ENCODE measurements at regions not wholly inside any gene's neighbourhood (a gene's known extent, or its start where the extent isn't known, plus 50 kb on each side); places are given as distances from the start of the nearest gene placed in this dataset.
"Not testable (repeated sequence)": the region's sequence is repeated elsewhere in the genome, so short reads cannot be mapped to it uniquely, and the experiment has no call there.

- peak; percentile 100 for DNase-seq
- H3K27me3 ChIP-seq (replicated peaks in 1 of 7); intact Hi-C loops (cut with DNase I; ENCODE audit: low total_unique reads); H3K9me3 ChIP-seq: not testable (repeated sequence)
- Histone ChIP-seq H3K27ac (peak overlapping the region; percentile 90 to 97 (median 95)), H3K36me3 (peaks cover 0 to 26% (median 6%) of the 10 kb centered on the region in 6 donors), H3K4me3 (peak overlapping the region; percentile 59 to 94 (median 80)), H3K4me1 (peaks cover 13 to 58% (median 43%) of the 10 kb centered on the region in 6 donors)
- TF ChIP-seq POLR2A (IDR thresholded peaks at IDR 0.05) (peak; percentile 28 to 65 (median 45)), POLR2AphosphoS5 (IDR thresholded peaks at IDR 0.05) (peak; percentile 92 to 95 (median 95))
- TF ChIP-seq, protein P1, sequence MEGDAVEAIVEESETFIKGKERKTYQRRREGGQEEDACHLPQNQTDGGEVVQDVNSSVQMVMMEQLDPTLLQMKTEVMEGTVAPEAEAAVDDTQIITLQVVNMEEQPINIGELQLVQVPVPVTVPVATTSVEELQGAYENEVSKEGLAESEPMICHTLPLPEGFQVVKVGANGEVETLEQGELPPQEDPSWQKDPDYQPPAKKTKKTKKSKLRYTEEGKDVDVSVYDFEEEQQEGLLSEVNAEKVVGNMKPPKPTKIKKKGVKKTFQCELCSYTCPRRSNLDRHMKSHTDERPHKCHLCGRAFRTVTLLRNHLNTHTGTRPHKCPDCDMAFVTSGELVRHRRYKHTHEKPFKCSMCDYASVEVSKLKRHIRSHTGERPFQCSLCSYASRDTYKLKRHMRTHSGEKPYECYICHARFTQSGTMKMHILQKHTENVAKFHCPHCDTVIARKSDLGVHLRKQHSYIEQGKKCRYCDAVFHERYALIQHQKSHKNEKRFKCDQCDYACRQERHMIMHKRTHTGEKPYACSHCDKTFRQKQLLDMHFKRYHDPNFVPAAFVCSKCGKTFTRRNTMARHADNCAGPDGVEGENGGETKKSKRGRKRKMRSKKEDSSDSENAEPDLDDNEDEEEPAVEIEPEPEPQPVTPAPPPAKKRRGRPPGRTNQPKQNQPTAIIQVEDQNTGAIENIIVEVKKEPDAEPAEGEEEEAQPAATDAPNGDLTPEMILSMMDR (IDR thresholded peaks at IDR 0.05 in 8 of 11, conservative IDR thresholded peaks at IDR 0.05 in 3 of 11), result peak; percentile 51 to 99 (median 97)
- WGBS, 5 donors, result 7 to 14% (median 12%) methylated on average over 54 of the region's 54 CpGs
Measured at GRCh38 chr9:40991741-40992471, 136.6 kb downstream of the FOXD4L6 start.

DNA sequence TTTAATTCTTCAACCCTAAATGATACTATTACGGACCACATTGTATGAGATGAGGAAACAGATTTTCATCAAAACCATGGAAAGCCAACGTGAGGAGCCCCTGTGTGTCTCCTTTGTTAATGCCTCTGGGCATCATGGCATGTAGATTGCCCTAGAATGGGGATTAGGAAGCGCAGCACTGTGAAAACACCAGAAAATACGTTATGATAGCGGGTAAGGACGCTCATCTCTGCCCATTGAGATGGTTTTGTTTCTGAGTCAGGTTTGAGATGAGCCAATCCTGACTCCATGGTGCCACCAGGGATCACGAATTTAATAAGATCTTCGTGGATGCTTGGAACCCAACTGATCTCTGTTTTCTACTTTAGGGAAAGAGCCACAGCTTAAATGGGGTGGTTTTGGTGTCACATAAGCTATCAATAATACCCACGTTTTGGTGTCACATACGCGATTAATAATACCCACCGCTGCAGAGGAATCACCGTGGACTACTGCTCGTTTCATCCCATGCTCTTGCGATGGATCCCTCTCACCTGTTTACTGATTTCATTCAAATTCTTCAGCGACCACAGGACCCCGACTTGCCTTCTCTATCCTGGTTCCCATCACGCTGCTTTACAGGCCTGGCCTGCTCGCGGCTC, 137.3 kb downstream of the FOXD4L6 start:
- DNase-seq; H3K9me3 ChIP-seq; H3K27me3 ChIP-seq (replicated peaks in 1 of 7); intact Hi-C loops (cut with DNase I; ENCODE audit: low total_unique reads): not testable (repeated sequence)
- Histone ChIP-seq H3K36me3 (peaks cover 0 to 21% (median 6%) of the 10 kb centered on the region in 6 donors), H3K27ac (peak overlapping the region; percentile 90 to 97 (median 95)), H3K4me1 (peaks cover 9 to 51% (median 37%) of the 10 kb centered on the region in 6 donors), H3K4me3 (peak overlapping the region; percentile 59 to 94 (median 80))
- WGBS, 5 donors, result 45 to 58% (median 50%) methylated on average over 20 of the region's 20 CpGs

GRCh38 chr9:40986332-40986731, 142.1 kb downstream of the FOXD4L6 start:
- H3K36me3 ChIP-seq; H3K4me3 ChIP-seq; H3K27me3 ChIP-seq (replicated peaks in 1 of 7); H3K27ac ChIP-seq; intact Hi-C loops (cut with DNase I; ENCODE audit: low total_unique reads); DNase-seq: not testable (repeated sequence)
- H3K4me1 ChIP-seq, result peaks cover 5 to 13% (median 9%) of the 10 kb centered on the region in 6 donors
- H3K9me3 ChIP-seq, result peaks cover 0 to 21% (median 9%) of the 10 kb centered on the region in 8 donors
- 73 to 91% (median 87%) methylated on average over 2 of the region's 2 CpGs for WGBS, 5 donors

- WGBS, 5 donors, result 89 to 98% (median 94%) methylated on average over 17 of the region's 17 CpGs
Measured at GRCh38 chr9:40975351-40975750, 153.1 kb downstream of the FOXD4L6 start.

DNA sequence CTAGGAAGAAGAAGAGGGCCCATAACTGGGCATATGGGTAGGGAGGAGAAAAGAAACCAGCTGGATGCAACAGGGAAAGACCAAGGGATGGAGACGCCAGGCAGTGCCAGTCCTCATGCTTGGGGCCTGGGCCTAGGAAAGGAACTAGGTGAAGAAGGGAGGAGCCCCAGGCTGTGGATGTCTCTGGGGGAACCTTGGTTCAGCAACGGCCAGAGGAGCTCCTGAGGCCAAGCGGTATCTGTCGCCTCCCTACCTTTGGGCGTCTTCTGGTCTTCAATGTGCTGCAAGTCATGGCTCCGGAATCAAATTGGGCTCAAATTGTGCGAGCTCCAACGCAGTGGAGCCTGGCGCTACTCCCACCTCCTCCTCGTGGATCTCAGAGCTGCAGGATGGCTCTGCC, 153.6 kb downstream of the FOXD4L6 start:
- H3K27ac ChIP-seq; H3K27me3 ChIP-seq (replicated peaks in 1 of 7); H3K4me1 ChIP-seq; intact Hi-C loops (cut with DNase I; ENCODE audit: low total_unique reads); H3K9me3 ChIP-seq; H3K36me3 ChIP-seq; H3K4me3 ChIP-seq: not testable (repeated sequence)
- peak; percentile 68 for DNase-seq
- 88 to 93% (median 90%) methylated on average over 8 to 10 of the region's 10 CpGs for WGBS, 5 donors

More at GRCh38 chr9:40975351-40975750, 153.1 kb downstream of the FOXD4L6 start:
- H3K4me1 ChIP-seq; H3K27me3 ChIP-seq (replicated peaks in 1 of 7); H3K36me3 ChIP-seq; intact Hi-C loops (cut with DNase I; ENCODE audit: low total_unique reads); H3K27ac ChIP-seq; H3K4me3 ChIP-seq; H3K9me3 ChIP-seq: not testable (repeated sequence)
- DNase-seq, result peak; percentile 74

DNA sequence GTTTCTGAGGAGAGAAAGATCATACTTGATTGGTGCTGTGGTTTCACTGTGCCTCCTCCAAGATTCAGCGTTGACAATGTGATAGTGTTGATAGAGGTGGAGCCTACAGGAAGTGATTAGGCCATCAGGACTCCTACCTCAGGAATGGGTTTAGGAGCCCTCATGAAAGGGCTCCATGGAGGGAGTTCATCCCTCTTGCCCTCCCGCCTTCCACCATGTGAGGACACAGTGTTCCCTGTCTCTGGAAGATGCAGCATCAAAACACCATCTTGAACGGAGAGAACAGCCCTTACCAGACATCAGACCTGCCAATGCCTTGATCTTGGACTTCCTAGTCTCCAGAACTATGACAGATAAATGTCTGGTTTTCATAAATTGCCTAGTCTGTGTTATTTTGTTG, 156.7 kb downstream of the FOXD4L6 start:
- WGBS, 5 donors, result 66 to 76% (median 69%) methylated on average over 3 of the region's 3 CpGs
- H3K27ac ChIP-seq; intact Hi-C loops (cut with DNase I; ENCODE audit: low total_unique reads); H3K9me3 ChIP-seq; H3K4me1 ChIP-seq; H3K36me3 ChIP-seq; H3K4me3 ChIP-seq; H3K27me3 ChIP-seq (replicated peaks in 1 of 7): not testable (repeated sequence)
- DNase-seq, result peak; percentile 69

Measured in spleen (tissue), 11 donors.